Astrocyte of the cerebellum (primary cell): ENCODE measurements at regions not wholly inside any gene's neighbourhood (a gene's known extent, or its start where the extent isn't known, plus 50 kb on each side); places are given as distances from the start of the nearest gene placed in this dataset.
A peak's percentile ranks its signal among the peaks of the same experiment; 100 is the strongest.
"Not testable (repeated sequence)": the region's sequence is repeated elsewhere in the genome, so short reads cannot be mapped to it uniquely, and the experiment has no call there.

Experiments
- DNase-seq: peaks from one replicate; pipeline ENCODE4 v3.0.0-alpha.2; 2011; ENCODE audit warnings: low read depth
- H3K4me3 ChIP-seq: 2 replicates; pipeline ENCODE4 v1.5.1; 2011; ENCODE audit warnings: mild to moderate bottlenecking, low read depth, low read length, moderate library complexity
- CTCF ChIP-seq: IDR thresholded peaks from 2 replicates; pipeline ENCODE4 v1.5.1; 2012; ENCODE audit warnings: low read length, low read depth, moderate library complexity, mild to moderate bottlenecking; ENCODE audit errors: missing control alignments
- in situ Hi-C: cut with HindIII; loops from 2 replicates; pipeline ENCODE4 v1.10.0; 2017; ENCODE audit warnings: low sequenced_read_pairs

- TF ChIP-seq CTCF: no peak
- in situ Hi-C loops: no loop called here
- no peak overlapping the region for H3K4me3 ChIP-seq
- no peak for DNase-seq
These were observed 921.5 kb downstream of the TYW1 start for GRCh38 chr7:67918158-67918557.

- H3K4me3 ChIP-seq: no peak overlapping the region
- no peak for TF ChIP-seq CTCF
- no peak for DNase-seq
- in situ Hi-C loops: no loop called here
These were observed 926.7 kb downstream of the TYW1 start for GRCh38 chr7:67923286-67923685.

- no peak for TF ChIP-seq CTCF
- in situ Hi-C loops: no loop called here
- DNase-seq: no peak
- H3K4me3 ChIP-seq: no peak overlapping the region
These were observed 931.5 kb downstream of the TYW1 start for GRCh38 chr7:67928141-67928540.

- H3K4me3 ChIP-seq, DNase-seq, in situ Hi-C loops: not testable (repeated sequence)
These were observed 939.8 kb downstream of the TYW1 start for GRCh38 chr7:67936447-67936846.

GRCh38 chr7:67940400-67940799 is 943.8 kb downstream of the TYW1 start:
- in situ Hi-C loops: no loop called here
- no peak for DNase-seq
- TF ChIP-seq CTCF: no peak
- H3K4me3 ChIP-seq: no peak overlapping the region

- no peak overlapping the region for H3K4me3 ChIP-seq
- DNase-seq: no peak
- in situ Hi-C loops: no loop called here
- TF ChIP-seq CTCF: no peak
These were observed 950.6 kb downstream of the TYW1 start for GRCh38 chr7:67947191-67947590.

- H3K4me3 ChIP-seq: no peak overlapping the region
- TF ChIP-seq CTCF: no peak
- in situ Hi-C loops: no loop called here
- DNase-seq: peak; percentile 1
These were observed 951.0 kb downstream of the TYW1 start for GRCh38 chr7:67947646-67948045.
